Psoas muscle (tissue), 7 donors: ENCODE measurements at regions not wholly inside any gene's neighbourhood (a gene's known extent, or its start where the extent isn't known, plus 50 kb on each side); places are given as distances from the start of the nearest gene placed in this dataset.

ENCODE experiments used
- ATAC-seq, 4 donors: fragments of 200-7000 bp; cut with Tn5 transposase; one replicate each; pipeline ENCODE4 v1.9.1; 2020; ENCODE audit warnings: moderate library complexity in 3 of 4, mild to moderate bottlenecking in 2 of 4
- DNase-seq, 2 donors: peaks; one replicate each; pipeline ENCODE4 v3.0.0-alpha.2; 2020
- H3K27ac ChIP-seq: fragments of 200-600 bp; one replicate; pipeline ENCODE4 v1.8.0; 2022
- H3K27me3 ChIP-seq, 3 donors: fragments of 200-600 bp in 1 of 3; one replicate each; pipeline versions ENCODE4 v1.6.1 to v1.8.0; 2013 to 2022; ENCODE audit warnings: low read length in 2 of 3, mild to moderate bottlenecking in 2 of 3, moderate library complexity in 1 of 3; ENCODE audit not compliant: insufficient read depth in 3 of 3
- H3K36me3 ChIP-seq, 2 donors: fragments of 200-600 bp in 1 of 2; one replicate each; pipeline versions ENCODE4 v1.6.1 to v1.8.0; 2013 to 2022; ENCODE audit warnings: low read depth in 1 of 2, mild to moderate bottlenecking in 1 of 2, moderate library complexity in 1 of 2; ENCODE audit not compliant: insufficient read depth in 1 of 2
- H3K4me1 ChIP-seq: fragments of 200-600 bp; one replicate; pipeline ENCODE4 v1.8.0; 2022
- H3K4me3 ChIP-seq: fragments of 200-600 bp; one replicate; pipeline ENCODE4 v1.8.0; 2022; ENCODE audit warnings: mild to moderate bottlenecking
- H3K9me3 ChIP-seq: fragments of 200-600 bp; one replicate; pipeline ENCODE4 v1.8.0; 2022
- WGBS, 3 donors: extraction: QIAGEN DNeasy Blood & Tissue Kit; methylation state at CpG; one replicate each; pipeline versions ENCODE4 v1.1.6 to v1.1.7; 2013; 5-methylcytosine and 5-hydroxymethylcytosine counted together
- intact Hi-C, 2 donors: fragments of 100-400 bp; cut with DNase I; formaldehyde crosslinking; loops; one replicate each; pipeline versions ENCODE4 v1.11.0 to v1.14.2; 2022
- TF ChIP-seq, protein P1 (sequence below): fragments of 200-600 bp; IDR thresholded peaks from one replicate; pipeline ENCODE4 v1.8.0; 2022; ENCODE audit warnings: antibody characterized with exemption
- donor health status: healthy with polysubstance abuse.
- donor health status: DM: no; HTN: no; CAD: no; lungs with moderate emphysema.
- donor health status: Bipolar disorder and iron deficiency.
- donor health status: healthy.
- donor health status: DM: yes; HTN: yes; CAD: no.
- donor health status: DM: no; HTN: no; CAD: no.
- donor health status: DM: yes; HTN: yes; CAD: no.

DNA sequence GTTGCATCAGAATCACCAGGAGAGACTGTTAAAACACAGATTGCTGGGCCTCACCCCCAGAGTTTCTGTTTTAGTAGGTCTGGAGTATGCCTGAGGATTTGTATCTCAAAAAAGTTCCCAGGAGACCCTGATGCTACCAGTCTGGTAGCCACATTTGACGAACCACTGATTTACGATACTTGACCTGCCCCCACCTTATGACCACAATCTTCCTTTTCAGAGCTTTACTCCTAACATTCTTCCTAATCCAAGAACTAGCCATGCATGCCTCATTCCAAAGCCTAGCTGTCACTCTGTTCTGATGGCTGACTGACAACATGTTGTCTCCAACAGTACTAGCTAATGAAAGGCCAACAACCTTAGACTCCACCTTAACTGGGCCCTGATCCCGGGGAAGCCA, 191.4 kb downstream of the MBD2 start:
- 65 to 69% (median 66%) methylated on average over 3 of the region's 3 CpGs for WGBS, 3 donors
- peaks cover 8% of the 10 kb centered on the region for H3K4me1 ChIP-seq
- no peaks in the 10 kb centered on the region for H3K27me3 ChIP-seq
- H3K27ac ChIP-seq, result no peak overlapping the region
- no peak for ATAC-seq
- intact Hi-C loops, result no loop called here
- no peak overlapping the region for H3K4me3 ChIP-seq
- TF ChIP-seq, protein P1, sequence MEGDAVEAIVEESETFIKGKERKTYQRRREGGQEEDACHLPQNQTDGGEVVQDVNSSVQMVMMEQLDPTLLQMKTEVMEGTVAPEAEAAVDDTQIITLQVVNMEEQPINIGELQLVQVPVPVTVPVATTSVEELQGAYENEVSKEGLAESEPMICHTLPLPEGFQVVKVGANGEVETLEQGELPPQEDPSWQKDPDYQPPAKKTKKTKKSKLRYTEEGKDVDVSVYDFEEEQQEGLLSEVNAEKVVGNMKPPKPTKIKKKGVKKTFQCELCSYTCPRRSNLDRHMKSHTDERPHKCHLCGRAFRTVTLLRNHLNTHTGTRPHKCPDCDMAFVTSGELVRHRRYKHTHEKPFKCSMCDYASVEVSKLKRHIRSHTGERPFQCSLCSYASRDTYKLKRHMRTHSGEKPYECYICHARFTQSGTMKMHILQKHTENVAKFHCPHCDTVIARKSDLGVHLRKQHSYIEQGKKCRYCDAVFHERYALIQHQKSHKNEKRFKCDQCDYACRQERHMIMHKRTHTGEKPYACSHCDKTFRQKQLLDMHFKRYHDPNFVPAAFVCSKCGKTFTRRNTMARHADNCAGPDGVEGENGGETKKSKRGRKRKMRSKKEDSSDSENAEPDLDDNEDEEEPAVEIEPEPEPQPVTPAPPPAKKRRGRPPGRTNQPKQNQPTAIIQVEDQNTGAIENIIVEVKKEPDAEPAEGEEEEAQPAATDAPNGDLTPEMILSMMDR, result no peak
- H3K36me3 ChIP-seq, result no peaks in the 10 kb centered on the region
- no peak for DNase-seq
- H3K9me3 ChIP-seq, result no peaks in the 10 kb centered on the region

DNA sequence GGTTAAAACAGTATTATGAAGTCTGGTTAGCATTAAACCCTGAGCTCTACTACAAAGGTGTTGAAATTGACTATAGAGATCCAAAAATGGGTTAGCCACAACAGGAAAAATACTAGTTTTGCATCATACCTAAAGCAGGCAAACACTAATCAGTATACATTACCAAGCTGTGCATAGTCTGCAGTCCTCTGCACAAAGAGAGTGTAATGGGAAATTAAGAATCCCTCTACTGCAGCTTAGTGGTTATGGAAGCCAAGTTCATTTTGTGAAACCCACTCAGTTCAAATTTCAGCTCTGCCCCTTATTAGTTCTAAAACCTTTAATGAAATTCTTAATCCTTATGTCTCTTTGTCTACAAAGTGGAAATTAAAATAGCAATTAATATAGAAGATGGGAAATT, 192.1 kb downstream of the MBD2 start:
- H3K27ac ChIP-seq, result no peak overlapping the region
- no peak for DNase-seq
- no peak overlapping the region for H3K4me3 ChIP-seq
- intact Hi-C loops, result no loop called here
- ATAC-seq, result no peak
- H3K4me1 ChIP-seq, result peaks cover 8% of the 10 kb centered on the region
- no peaks in the 10 kb centered on the region for H3K27me3 ChIP-seq
- H3K36me3 ChIP-seq, result no peaks in the 10 kb centered on the region
- TF ChIP-seq, protein P1, result no peak
- no peaks in the 10 kb centered on the region for H3K9me3 ChIP-seq

DNA sequence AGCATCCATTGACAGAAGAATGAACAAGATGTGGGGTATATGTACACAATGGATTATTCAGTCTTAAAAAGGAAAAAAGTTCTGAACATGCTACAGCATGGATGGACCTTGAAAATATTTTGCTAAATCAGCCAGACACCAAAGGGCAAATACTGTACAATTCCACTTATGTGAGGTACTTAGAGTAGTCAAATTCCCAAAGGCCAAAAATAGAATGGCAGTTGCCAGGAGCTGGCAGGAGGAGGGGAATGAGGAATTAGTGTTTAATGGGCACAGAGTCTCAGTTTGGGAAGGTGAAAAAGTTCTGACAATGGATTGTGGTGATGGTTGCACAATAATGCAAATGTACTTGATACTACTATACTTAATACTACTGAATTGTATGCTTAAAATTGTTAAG, 193.2 kb downstream of the MBD2 start:
- no peak for ATAC-seq
- TF ChIP-seq, protein P1, result no peak
- Histone ChIP-seq H3K9me3 (no peaks in the 10 kb centered on the region), H3K27ac (no peak overlapping the region), H3K27me3 (no peaks in the 10 kb centered on the region), H3K36me3 (no peaks in the 10 kb centered on the region), H3K4me1 (peaks cover 8% of the 10 kb centered on the region), H3K4me3 (no peak overlapping the region)
- intact Hi-C loops, result no loop called here
- no peak for DNase-seq

DNA sequence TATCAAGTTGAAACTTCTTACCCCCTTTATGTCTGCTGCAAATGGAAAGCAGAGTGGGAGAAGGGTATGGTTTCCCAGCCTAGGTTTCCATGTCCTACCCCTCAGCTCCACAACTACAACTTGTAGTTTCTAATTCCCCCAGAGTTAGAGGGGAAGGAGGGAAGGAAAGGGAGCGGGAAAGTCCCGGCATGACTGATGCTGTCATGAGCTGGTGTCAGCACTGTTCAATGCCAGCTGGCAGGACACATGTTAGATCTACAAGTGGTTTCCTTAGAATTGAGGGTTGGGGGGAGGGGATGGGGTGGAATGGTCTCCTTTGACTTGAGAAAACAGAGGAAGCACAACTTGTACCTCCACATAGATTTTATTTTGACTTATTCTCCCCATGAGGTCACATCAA, 194.0 kb downstream of the MBD2 start:
- ATAC-seq (no peak), DNase-seq (no peak)
- H3K4me1 ChIP-seq, result peaks cover 8% of the 10 kb centered on the region
- H3K27ac ChIP-seq, result no peak overlapping the region
- no peaks in the 10 kb centered on the region for H3K36me3 ChIP-seq
- H3K27me3 ChIP-seq, result no peaks in the 10 kb centered on the region
- TF ChIP-seq, protein P1, result no peak
- WGBS, 3 donors, result 28 to 37% (median 33%) methylated on average over 2 of the region's 2 CpGs
- intact Hi-C loops, result no loop called here
- no peaks in the 10 kb centered on the region for H3K9me3 ChIP-seq
- no peak overlapping the region for H3K4me3 ChIP-seq

DNA sequence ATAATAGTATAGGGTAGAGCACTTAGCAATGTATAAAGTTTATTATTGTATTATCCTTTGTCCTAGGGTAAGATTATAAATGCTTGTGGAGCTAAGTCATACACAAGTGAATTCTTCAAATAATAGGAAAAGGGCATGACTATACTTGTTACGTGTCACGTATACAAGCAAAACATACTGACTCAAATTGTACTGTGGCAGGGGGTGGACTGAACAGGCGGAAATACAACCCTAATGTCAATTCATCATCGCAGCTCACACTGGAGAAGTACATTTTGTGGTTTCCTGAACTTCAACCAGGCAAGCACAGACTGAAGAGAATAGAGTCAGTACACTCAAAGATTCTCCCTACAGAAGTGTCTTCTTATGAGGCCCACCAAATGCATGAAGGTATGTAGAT, 201.0 kb downstream of the MBD2 start:
- Histone ChIP-seq H3K27me3 (no peaks in the 10 kb centered on the region), H3K9me3 (no peaks in the 10 kb centered on the region), H3K4me1 (no peaks in the 10 kb centered on the region), H3K27ac (no peak overlapping the region), H3K4me3 (no peak overlapping the region), H3K36me3 (no peaks in the 10 kb centered on the region)
- 80 to 89% (median 88%) methylated on average over 4 of the region's 4 CpGs for WGBS, 3 donors
- DNase-seq, result no peak
- TF ChIP-seq, protein P1, result no peak
- intact Hi-C loops, result no loop called here
- ATAC-seq, result no peak
